ENCODE measurements at regions not wholly inside any gene's neighbourhood (a gene's known extent, or its start where the extent isn't known, plus 50 kb on each side); places are given as distances from the start of the nearest gene placed in this dataset.
A peak's percentile ranks its signal among the peaks of the same experiment; 100 is the strongest.
"Not testable (repeated sequence)": the region's sequence is repeated elsewhere in the genome, so short reads cannot be mapped to it uniquely, and the experiment has no call there.

- Mint-ChIP-seq H3K27ac (0 out of 7 replicates have a peak overlapping the region, but pooled peaks of 1 of the 3 experiments have one; percentile 29), H3K4me3 (no peak overlapping the region), H3K4me1 (no peaks in the 10 kb centered on the region), H3K27me3 (ENCODE audit: low read depth) (peaks cover 2% of the 10 kb centered on the region; the same call in 1 of the 2 replicates), H3K9me3 (peaks cover 10 to 12% of the 10 kb centered on the region in 2 experiments; a peak in 4 of 5 replicates), H3K36me3 (ENCODE audit: insufficient read depth in 1 of 3, low read depth in 3 of 3) (peaks cover 2 to 9% (median 5%) of the 10 kb centered on the region in 3 experiments; a peak in 3 of 7 replicates)
- Histone ChIP-seq H3K18ac (ENCODE audit: insufficient read length, low read depth, low read length) (no peak overlapping the region), H2BK20ac (ENCODE audit: low read depth, low read length, poor library complexity, severe bottlenecking) (no peak overlapping the region), H3T11ph (ENCODE audit: low read length) (no peak overlapping the region), H4K8ac (replicated peaks; ENCODE audit: insufficient read length, low read depth, low read length) (no peak overlapping the region), H2AK5ac (ENCODE audit: insufficient read length, low read length) (no peak overlapping the region), H3K56ac (ENCODE audit: insufficient read length, low read depth, low read length) (no peak overlapping the region), H3K23me2 (ENCODE audit: insufficient read length, low read depth, low read length, poor library complexity, severe bottlenecking) (no peaks in the 10 kb centered on the region), H3K4me1 (ENCODE audit: insufficient read depth, low read length) (no peaks in the 10 kb centered on the region), H4K20me1 (ENCODE audit: control insufficient read depth, insufficient read depth, insufficient read length) (no peaks in the 10 kb centered on the region), H3K9me3 (ENCODE audit: control insufficient read depth, low read depth, low read length) (no peaks in the 10 kb centered on the region), H3K27me3 (ENCODE audit: insufficient read depth, low read length) (no peaks in the 10 kb centered on the region), H4K91ac (ENCODE audit: insufficient read length, low read depth, low read length) (no peak overlapping the region), H3K27ac (ENCODE audit: insufficient read length, low read depth, low read length) (no peak overlapping the region), H3K14ac (ENCODE audit: insufficient read depth, low read length) (no peak overlapping the region), H2BK15ac (ENCODE audit: low read depth, low read length) (no peak overlapping the region), H4K5ac (ENCODE audit: insufficient read length, low read depth, low read length) (no peak overlapping the region), H3K4me2 (ENCODE audit: insufficient read depth, insufficient read length, low read length) (no peak overlapping the region), H2AFZ (ENCODE audit: low read length) (no peak overlapping the region), H3K4ac (ENCODE audit: low read depth, low read length) (no peak overlapping the region), H3K79me2 (ENCODE audit: insufficient read depth, low read length) (no peaks in the 10 kb centered on the region), H2BK12ac (ENCODE audit: insufficient read length, low read depth, low read length) (no peak overlapping the region), H3K23ac (ENCODE audit: insufficient read length, low read depth, low read length) (no peak overlapping the region), H3K79me1 (ENCODE audit: insufficient read depth, low read depth, low read length, poor library complexity, severe bottlenecking) (no peaks in the 10 kb centered on the region), H3K9ac (ENCODE audit: extremely low read depth, insufficient read length, low read length) (no peak overlapping the region), H2BK120ac (ENCODE audit: low read depth, low read length, poor library complexity, severe bottlenecking) (no peak overlapping the region), H2BK5ac (ENCODE audit: insufficient read length, low read length) (no peak overlapping the region)
- TF ChIP-seq CTCF (conservative IDR thresholded peaks at IDR 0.05): no peak
- no CpG with 5 or more reads among the region's 1 CpG for WGBS (ENCODE audit: extremely low coverage, insufficient read length, low lambda C conversion rate)
- DNase-seq: no peak
Observed at GRCh38 chr4:103842076-103842475, 122.3 kb upstream of the TACR3 start.

- DNase-seq: peak; percentile 24
- H3K4me3 Mint-ChIP-seq; H3K36me3 Mint-ChIP-seq (ENCODE audit: insufficient read depth in 1 of 3, low read depth in 3 of 3): not testable (repeated sequence)
Observed at GRCh38 chr4:103810308-103810707, 90.5 kb upstream of the TACR3 start.

More at GRCh38 chr4:103810308-103810707, 90.5 kb upstream of the TACR3 start:
- not testable (repeated sequence) for H3K9me3 Mint-ChIP-seq; H3K4ac ChIP-seq (ENCODE audit: low read depth, low read length); H3K9ac ChIP-seq (ENCODE audit: extremely low read depth, insufficient read length, low read length); H3K23me2 ChIP-seq (ENCODE audit: insufficient read length, low read depth, low read length, poor library complexity, severe bottlenecking); H4K20me1 ChIP-seq (ENCODE audit: control insufficient read depth, insufficient read depth, insufficient read length); H3K23ac ChIP-seq (ENCODE audit: insufficient read length, low read depth, low read length); H2AFZ ChIP-seq (ENCODE audit: low read length); H3K27ac Mint-ChIP-seq; H3K4me1 Mint-ChIP-seq; H3K27ac ChIP-seq (ENCODE audit: insufficient read length, low read depth, low read length); H3K79me2 ChIP-seq (ENCODE audit: insufficient read depth, low read length); H2BK20ac ChIP-seq (ENCODE audit: low read depth, low read length, poor library complexity, severe bottlenecking); H3T11ph ChIP-seq (ENCODE audit: low read length); H4K8ac ChIP-seq (replicated peaks; ENCODE audit: insufficient read length, low read depth, low read length); H3K27me3 ChIP-seq (ENCODE audit: insufficient read depth, low read length); H3K79me1 ChIP-seq (ENCODE audit: insufficient read depth, low read depth, low read length, poor library complexity, severe bottlenecking); H4K91ac ChIP-seq (ENCODE audit: insufficient read length, low read depth, low read length); H2BK120ac ChIP-seq (ENCODE audit: low read depth, low read length, poor library complexity, severe bottlenecking); H3K18ac ChIP-seq (ENCODE audit: insufficient read length, low read depth, low read length); H3K4me1 ChIP-seq (ENCODE audit: insufficient read depth, low read length); H3K56ac ChIP-seq (ENCODE audit: insufficient read length, low read depth, low read length); H3K27me3 Mint-ChIP-seq (ENCODE audit: low read depth); H2BK15ac ChIP-seq (ENCODE audit: low read depth, low read length); H2AK5ac ChIP-seq (ENCODE audit: insufficient read length, low read length); H2BK12ac ChIP-seq (ENCODE audit: insufficient read length, low read depth, low read length); H2BK5ac ChIP-seq (ENCODE audit: insufficient read length, low read length); H3K9me3 ChIP-seq (ENCODE audit: control insufficient read depth, low read depth, low read length); H4K5ac ChIP-seq (ENCODE audit: insufficient read length, low read depth, low read length); H3K14ac ChIP-seq (ENCODE audit: insufficient read depth, low read length); H3K4me2 ChIP-seq (ENCODE audit: insufficient read depth, insufficient read length, low read length)
- no CpG with 5 or more reads among the region's 5 CpGs for WGBS (ENCODE audit: extremely low coverage, insufficient read length, low lambda C conversion rate)

All from H9 (cell line).